C1 segment of cervical spinal cord (tissue), 14 donors: ENCODE measurements at regions not wholly inside any gene's neighbourhood (a gene's known extent, or its start where the extent isn't known, plus 50 kb on each side); places are given as distances from the start of the nearest gene placed in this dataset.
A peak's percentile ranks its signal among the peaks of the same experiment; 100 is the strongest.

Experiments
- DNase-seq, 14 donors: peaks; one replicate each; lab custom pipeline; 2025; lab: John Stamatoyannopoulos, UW

- DNase-seq: no peak
Observed at GRCh38 chr3:88209356-88209755, 59.6 kb downstream of the C3orf38 start.

GRCh38 chr3:88211096-88211890, 61.5 kb downstream of the C3orf38 start:
- no peak for DNase-seq

- peak in 5 of 14 donors; percentile 3 to 25 (median 7) for DNase-seq
Observed at GRCh38 chr3:88219138-88219792, 69.5 kb downstream of the C3orf38 start.

GRCh38 chr3:88220126-88220525, 70.4 kb downstream of the C3orf38 start:
- no peak for DNase-seq

- no peak for DNase-seq
Observed at GRCh38 chr3:88221726-88222125, 72.0 kb downstream of the C3orf38 start.

GRCh38 chr3:88222343-88222742, 72.6 kb downstream of the C3orf38 start:
- no peak for DNase-seq

- peak in 1 of 14 donors; percentile 0 for DNase-seq
Observed at GRCh38 chr3:88225326-88226008, 75.7 kb downstream of the C3orf38 start.

- no peak for DNase-seq
Observed at GRCh38 chr3:88226910-88227309, 77.2 kb downstream of the C3orf38 start.

GRCh38 chr3:88230638-88231037, 80.9 kb downstream of the C3orf38 start:
- no peak for DNase-seq

GRCh38 chr3:88231207-88231606, 81.4 kb downstream of the C3orf38 start:
- no peak for DNase-seq

GRCh38 chr3:88231632-88232031, 81.9 kb downstream of the C3orf38 start:
- DNase-seq: no peak

GRCh38 chr3:88235102-88235501, 85.3 kb downstream of the C3orf38 start:
- no peak for DNase-seq

- no peak for DNase-seq
Observed at GRCh38 chr3:88239870-88240269, 90.1 kb downstream of the C3orf38 start.

- DNase-seq: no peak
Observed at GRCh38 chr3:88248658-88249057, 98.9 kb downstream of the C3orf38 start.

GRCh38 chr3:88259045-88259444, 109.3 kb downstream of the C3orf38 start:
- no peak for DNase-seq

GRCh38 chr3:88262527-88262926, 112.8 kb downstream of the C3orf38 start:
- no peak for DNase-seq

GRCh38 chr3:88263417-88264100, 113.8 kb downstream of the C3orf38 start:
- no peak for DNase-seq

- no peak for DNase-seq
Observed at GRCh38 chr3:88267441-88267840, 117.7 kb downstream of the C3orf38 start.

GRCh38 chr3:88267847-88268246, 118.1 kb downstream of the C3orf38 start:
- no peak for DNase-seq

- no peak for DNase-seq
Observed at GRCh38 chr3:88280326-88280725, 130.6 kb downstream of the C3orf38 start.

GRCh38 chr3:88282528-88283241, 132.9 kb downstream of the C3orf38 start:
- no peak for DNase-seq
